ENCODE measurements at regions not wholly inside any gene's neighbourhood (a gene's known extent, or its start where the extent isn't known, plus 50 kb on each side); places are given as distances from the start of the nearest gene placed in this dataset.

DNA sequence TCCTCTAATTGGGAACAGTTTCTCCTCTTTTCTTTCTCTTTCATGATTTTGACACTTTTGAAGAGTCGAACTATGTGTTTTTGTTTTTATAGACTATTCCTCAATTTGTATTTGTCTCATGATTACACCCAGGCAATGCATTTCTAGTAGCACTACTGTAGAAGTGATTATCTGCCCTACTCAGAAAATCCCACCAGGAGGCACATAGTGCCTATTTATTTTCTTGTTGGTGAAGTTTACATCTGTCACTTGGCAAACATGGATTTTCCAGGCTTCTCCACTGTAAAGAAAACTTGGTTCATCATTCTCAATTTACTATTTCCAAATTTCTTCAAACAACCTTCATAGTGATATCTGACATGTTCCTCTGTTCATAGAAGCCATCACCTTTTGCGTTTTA is 893.9 kb downstream of the CCSER2 start:
- Histone ChIP-seq H4K20me1 (replicated peaks; ENCODE audit: insufficient read depth) (no peaks in the 10 kb centered on the region), H3K4me1 (ENCODE audit: insufficient read depth) (no peaks in the 10 kb centered on the region), H3K4me3 (no peak overlapping the region), H3K79me2 (replicated peaks; ENCODE audit: insufficient read depth) (no peaks in the 10 kb centered on the region), H3K9me2 (ENCODE audit: insufficient read depth) (no peaks in the 10 kb centered on the region), H3K27me3 (ENCODE audit: insufficient read depth) (no peaks in the 10 kb centered on the region), H2AFZ (no peak overlapping the region), H3K27ac (ENCODE audit: low read depth) (no peak overlapping the region), H3K36me3 (ENCODE audit: insufficient read depth) (no peaks in the 10 kb centered on the region), H3F3A (replicated peaks; ENCODE audit: low read depth) (no peaks in the 10 kb centered on the region), H3K4me2 (no peak overlapping the region)
- Mint-ChIP-seq H3K36me3 (ENCODE audit: low read depth) (peaks cover 8% of the 10 kb centered on the region; the same call in 1 of the 3 replicates), H3K4me3 (no peak overlapping the region), H3K27ac (no peak overlapping the region), H3K4me1 (no peaks in the 10 kb centered on the region; the same call in 2 of the 3 replicates), H3K27me3 (ENCODE audit: insufficient read depth, low read depth, poor library complexity) (no peaks in the 10 kb centered on the region), H3K9me3 (peaks cover 94% of the 10 kb centered on the region)
- no peak for TF ChIP-seq ZNF114 (CRISPR knock-in tag; IDR thresholded peaks at IDR 0.05)
- no peak for TF ChIP-seq JUNB (IDR thresholded peaks at IDR 0.05; ENCODE audit: unreplicated experiment)
- TF ChIP-seq ETS1 (IDR thresholded peaks at IDR 0.05), result no peak
- TF ChIP-seq EZH2phosphoT487 (IDR thresholded peaks at IDR 0.05; ENCODE audit: unreplicated experiment), result no peak
- TF ChIP-seq ZNF462 (CRISPR knock-in tag; IDR thresholded peaks at IDR 0.05), result no peak
- TF ChIP-seq POLR2AphosphoS5 (IDR thresholded peaks at IDR 0.05; ENCODE audit: low read depth), result no peak
- TF ChIP-seq, protein P1, sequence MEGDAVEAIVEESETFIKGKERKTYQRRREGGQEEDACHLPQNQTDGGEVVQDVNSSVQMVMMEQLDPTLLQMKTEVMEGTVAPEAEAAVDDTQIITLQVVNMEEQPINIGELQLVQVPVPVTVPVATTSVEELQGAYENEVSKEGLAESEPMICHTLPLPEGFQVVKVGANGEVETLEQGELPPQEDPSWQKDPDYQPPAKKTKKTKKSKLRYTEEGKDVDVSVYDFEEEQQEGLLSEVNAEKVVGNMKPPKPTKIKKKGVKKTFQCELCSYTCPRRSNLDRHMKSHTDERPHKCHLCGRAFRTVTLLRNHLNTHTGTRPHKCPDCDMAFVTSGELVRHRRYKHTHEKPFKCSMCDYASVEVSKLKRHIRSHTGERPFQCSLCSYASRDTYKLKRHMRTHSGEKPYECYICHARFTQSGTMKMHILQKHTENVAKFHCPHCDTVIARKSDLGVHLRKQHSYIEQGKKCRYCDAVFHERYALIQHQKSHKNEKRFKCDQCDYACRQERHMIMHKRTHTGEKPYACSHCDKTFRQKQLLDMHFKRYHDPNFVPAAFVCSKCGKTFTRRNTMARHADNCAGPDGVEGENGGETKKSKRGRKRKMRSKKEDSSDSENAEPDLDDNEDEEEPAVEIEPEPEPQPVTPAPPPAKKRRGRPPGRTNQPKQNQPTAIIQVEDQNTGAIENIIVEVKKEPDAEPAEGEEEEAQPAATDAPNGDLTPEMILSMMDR (conservative IDR thresholded peaks at IDR 0.05; ENCODE audit: low read depth in 2 of 2), result no peak
- TF ChIP-seq NANOG (IDR thresholded peaks at IDR 0.05; ENCODE audit: borderline replicate concordance), result no peak
- no peak for TF ChIP-seq EZH2 (IDR thresholded peaks at IDR 0.05; ENCODE audit: low read depth, unreplicated experiment)
- TF ChIP-seq CREB1 (CRISPR knock-in tag; IDR thresholded peaks at IDR 0.05; ENCODE audit: low read depth), result no peak
- TF ChIP-seq STAT1 (IDR thresholded peaks at IDR 0.05; ENCODE audit: unreplicated experiment), result no peak
- TF ChIP-seq ZNF331 (CRISPR knock-in tag; IDR thresholded peaks at IDR 0.05; ENCODE audit: low read depth), result no peak
- TF ChIP-seq REST (IDR thresholded peaks at IDR 0.05; ENCODE audit: unreplicated experiment), result no peak
- DNase-seq (ENCODE audit: low spot score), result no peak
- ATAC-seq, result no peak

All from GM23338 (cell line).